ENCODE measurements at regions not wholly inside any gene's neighbourhood (a gene's known extent, or its start where the extent isn't known, plus 50 kb on each side); places are given as distances from the start of the nearest gene placed in this dataset.

DNA sequence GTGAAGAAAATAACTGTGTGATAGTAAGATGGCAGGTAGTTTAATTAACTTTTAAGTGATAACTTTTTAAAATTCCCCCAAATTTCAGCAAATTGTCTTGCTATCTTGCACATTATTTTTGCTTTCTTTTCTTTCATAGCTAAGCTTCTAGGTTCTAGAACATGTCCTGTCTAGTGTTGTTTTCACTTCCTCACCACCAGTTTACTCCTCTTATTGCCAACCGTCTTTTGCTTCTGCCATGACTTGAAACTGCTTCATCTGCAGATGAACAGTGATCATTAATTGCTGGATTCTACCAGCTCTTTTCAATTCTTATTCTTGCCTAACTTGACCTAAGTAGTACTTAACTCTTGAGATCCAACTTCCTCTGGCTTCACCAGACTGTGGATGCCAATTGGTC, 137.8 kb downstream of the CENPW start:
- 40 to 100% (median 87%) methylated on average over 1 of the region's 1 CpG; no CpG with 5 or more reads in 3 of the 10 experiments for WGBS, 10 experiments
- no peak for ATAC-seq (replicated peaks in 6 of 8)
- in situ Hi-C loops (cut with MboI; ENCODE audit: low pct_unique_long_range_greater_than_20kb in 2 of 9, low sequenced_read_pairs in 9 of 9, unreplicated experiment in 9 of 9), result no loop called here

DNA sequence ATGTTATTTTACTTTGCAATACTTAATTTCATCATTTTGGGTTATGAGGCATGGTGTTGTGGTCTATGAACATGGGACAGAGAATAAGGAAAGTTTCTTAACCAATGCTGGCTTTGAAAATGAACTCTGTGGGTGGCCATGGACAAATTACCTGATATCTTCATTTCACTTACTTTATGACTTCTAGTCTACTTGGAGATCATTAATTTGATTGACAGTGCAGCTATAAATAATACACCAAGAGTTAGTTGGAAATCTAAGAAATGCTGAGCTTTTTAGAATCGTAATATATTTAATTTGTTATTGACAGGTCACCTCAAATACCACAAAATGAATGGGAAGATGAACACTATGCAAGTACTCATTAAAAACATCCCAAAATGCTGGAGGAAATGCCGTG, 140.4 kb downstream of the CENPW start:
- no peak for ATAC-seq (replicated peaks in 6 of 8)
- in situ Hi-C loops (cut with MboI; ENCODE audit: low pct_unique_long_range_greater_than_20kb in 2 of 9, low sequenced_read_pairs in 9 of 9, unreplicated experiment in 9 of 9), result no loop called here
- no peak overlapping the region for H3K4me3 ChIP-seq
- no peak overlapping the region for H3K27ac ChIP-seq
- no peaks in the 10 kb centered on the region for H3K4me1 ChIP-seq (replicated peaks in 1 of 2)
- WGBS, 10 experiments, result 17 to 100% (median 85%) methylated on average over 1 to 2 of the region's 2 CpGs

More for the DNA sequence above, 137.8 kb downstream of the CENPW start:
- Histone ChIP-seq H3K4me1 (replicated peaks in 1 of 2) (no peaks in the 10 kb centered on the region), H3K4me3 (no peak overlapping the region), H3K27ac (no peak overlapping the region)

- 67 to 100% (median 93%) methylated on average over 1 of the region's 1 CpG; no CpG with 5 or more reads in 6 of the 10 experiments for WGBS, 10 experiments
- in situ Hi-C loops (cut with MboI; ENCODE audit: low pct_unique_long_range_greater_than_20kb in 2 of 9, low sequenced_read_pairs in 9 of 9, unreplicated experiment in 9 of 9), result no loop called here
- Histone ChIP-seq H3K4me1 (replicated peaks in 1 of 2) (no peaks in the 10 kb centered on the region), H3K27ac (no peak overlapping the region), H3K4me3 (no peak overlapping the region)
- no peak for ATAC-seq (replicated peaks in 6 of 8)
Observed at GRCh38 chr6:126481319-126481718, 141.4 kb downstream of the CENPW start.

- WGBS, 10 experiments, result 47 to 100% (median 94%) methylated on average over 1 to 9 of the region's 9 CpGs; no CpG with 5 or more reads in 1 of the 10 experiments
- in situ Hi-C loops (cut with MboI; ENCODE audit: low pct_unique_long_range_greater_than_20kb in 2 of 9, low sequenced_read_pairs in 9 of 9, unreplicated experiment in 9 of 9), result loop anchor here in 1 of 9 experiments (25.0 kb wide), 1 partner anchor 317 kb away; no protein-coding TSS in a partner anchor
- Histone ChIP-seq H3K27ac (no peak overlapping the region), H3K4me1 (replicated peaks in 1 of 2) (no peaks in the 10 kb centered on the region), H3K4me3 (no peak overlapping the region)
- peak in 1 of 8 experiments; percentile 65 for ATAC-seq (replicated peaks in 6 of 8)
Observed at GRCh38 chr6:126504792-126505191, 164.9 kb downstream of the CENPW start.

GRCh38 chr6:126513198-126513597, 173.3 kb downstream of the CENPW start:
- ATAC-seq (replicated peaks in 6 of 8), result no peak
- Histone ChIP-seq H3K27ac (no peak overlapping the region), H3K4me1 (replicated peaks in 1 of 2) (no peaks in the 10 kb centered on the region), H3K4me3 (no peak overlapping the region)
- 30 to 89% (median 57%) methylated on average over 1 of the region's 1 CpG; no CpG with 5 or more reads in 1 of the 10 experiments for WGBS, 10 experiments
- in situ Hi-C loops (cut with MboI; ENCODE audit: low pct_unique_long_range_greater_than_20kb in 2 of 9, low sequenced_read_pairs in 9 of 9, unreplicated experiment in 9 of 9), result loop anchor here in 1 of 9 experiments (25.0 kb wide), 1 partner anchor 326 kb away; no protein-coding TSS in a partner anchor

DNA sequence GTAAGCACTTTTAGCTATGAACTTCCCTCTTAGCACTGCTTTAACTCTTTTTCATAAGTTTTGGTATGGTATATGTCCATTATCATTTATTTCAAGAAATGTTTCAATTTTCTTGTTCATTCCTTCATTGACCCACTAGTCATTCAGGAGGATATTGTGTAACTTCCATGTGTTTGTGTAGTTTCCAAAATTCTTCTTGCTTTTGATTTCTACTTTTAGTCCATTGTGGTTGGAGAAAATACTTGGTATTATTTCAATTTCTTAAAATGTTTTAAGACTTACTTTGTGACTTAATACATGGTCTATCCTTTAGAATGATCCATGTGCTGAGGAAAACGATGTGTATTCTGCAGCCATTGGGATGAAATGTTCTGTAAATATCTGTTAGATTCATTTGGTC, 176.5 kb downstream of the CENPW start:
- Histone ChIP-seq H3K4me1 (replicated peaks in 1 of 2) (no peaks in the 10 kb centered on the region), H3K4me3 (no peak overlapping the region), H3K27ac (no peak overlapping the region)
- in situ Hi-C loops (cut with MboI; ENCODE audit: low pct_unique_long_range_greater_than_20kb in 2 of 9, low sequenced_read_pairs in 9 of 9, unreplicated experiment in 9 of 9), result loop anchor here in 1 of 9 experiments (25.0 kb wide), 1 partner anchor 329 kb away; no protein-coding TSS in a partner anchor
- no peak for ATAC-seq (replicated peaks in 6 of 8)
- 0 to 100% (median 59%) methylated on average over 1 of the region's 1 CpG for WGBS, 10 experiments

- peak in 1 of 8 experiments; percentile 43 for ATAC-seq (replicated peaks in 6 of 8)
- Histone ChIP-seq H3K4me3 (no peak overlapping the region), H3K27ac (no peak overlapping the region), H3K4me1 (replicated peaks in 1 of 2) (peaks cover 3 to 20% of the 10 kb centered on the region in 2 donors)
- 0 to 56% (median 17%) methylated on average over 1 to 2 of the region's 2 CpGs; no CpG with 5 or more reads in 1 of the 10 experiments for WGBS, 10 experiments
- in situ Hi-C loops (cut with MboI; ENCODE audit: low pct_unique_long_range_greater_than_20kb in 2 of 9, low sequenced_read_pairs in 9 of 9, unreplicated experiment in 9 of 9), result loop anchor here in 1 of 9 experiments (25.0 kb wide), 1 partner anchor 338 kb away; no protein-coding TSS in a partner anchor
Observed at GRCh38 chr6:126524811-126525326, 185.0 kb downstream of the CENPW start.

DNA sequence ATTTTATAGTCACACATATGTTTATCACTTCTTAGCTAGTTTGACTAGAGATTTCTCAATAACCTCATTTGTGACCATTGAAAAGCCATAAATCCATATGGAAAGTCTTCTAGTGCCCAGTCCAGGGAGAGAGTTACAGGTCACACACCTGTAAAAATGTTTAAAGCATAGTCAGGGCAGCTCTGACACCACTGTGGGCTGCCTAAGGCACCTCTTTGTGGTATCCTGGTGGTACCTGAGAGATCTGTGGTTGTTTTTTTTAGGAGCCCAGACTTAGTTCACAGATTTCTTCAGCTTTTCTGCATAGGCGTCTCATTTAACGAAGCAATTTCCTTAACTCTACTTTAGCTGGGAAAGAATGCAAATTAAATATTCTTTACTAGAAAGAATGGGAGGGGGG, 186.6 kb downstream of the CENPW start:
- Histone ChIP-seq H3K4me3 (no peak overlapping the region), H3K27ac (no peak overlapping the region), H3K4me1 (replicated peaks in 1 of 2) (peaks cover 3 to 20% of the 10 kb centered on the region in 2 donors)
- 79 to 100% (median 100%) methylated on average over 1 to 2 of the region's 2 CpGs; no CpG with 5 or more reads in 4 of the 10 experiments for WGBS, 10 experiments
- ATAC-seq (replicated peaks in 6 of 8), result no peak
- in situ Hi-C loops (cut with MboI; ENCODE audit: low pct_unique_long_range_greater_than_20kb in 2 of 9, low sequenced_read_pairs in 9 of 9, unreplicated experiment in 9 of 9), result no loop called here

DNA sequence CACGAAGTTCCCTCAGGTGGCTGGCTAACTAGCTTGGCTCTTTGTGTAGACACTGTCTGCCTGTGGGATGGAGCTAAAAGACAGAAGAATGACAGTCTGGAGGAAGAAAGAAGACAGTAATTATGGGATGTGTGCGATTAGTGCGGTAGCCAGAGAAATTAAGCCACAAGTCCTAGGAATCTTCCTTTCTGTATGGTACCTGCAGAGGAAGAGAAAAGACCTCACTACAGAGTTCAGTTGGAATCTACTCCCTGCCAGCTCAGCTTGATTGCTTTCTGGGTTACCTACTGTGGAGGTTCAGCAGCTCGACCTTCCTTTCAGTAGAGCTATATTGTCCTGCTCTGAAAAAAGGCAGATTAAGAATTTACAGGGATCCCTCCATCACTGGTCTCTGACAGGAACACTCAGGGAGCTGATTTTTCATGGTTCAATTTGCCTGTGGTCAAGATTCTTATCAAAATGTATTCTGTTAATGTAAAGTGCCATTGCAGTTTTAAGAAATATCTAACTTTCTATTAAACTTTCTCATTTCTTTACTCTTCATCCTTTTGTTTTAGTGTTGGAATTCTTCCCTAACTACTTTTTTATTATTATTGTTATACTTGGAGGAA, 187.2 kb downstream of the CENPW start:
- no peak for ATAC-seq (replicated peaks in 6 of 8)
- H3K4me3 ChIP-seq, result no peak overlapping the region

GRCh38 chr6:126529637-126530362, 189.9 kb downstream of the CENPW start:
- Histone ChIP-seq H3K27ac (no peak overlapping the region), H3K4me1 (replicated peaks in 1 of 2) (peaks cover 3 to 17% of the 10 kb centered on the region in 2 donors), H3K4me3 (no peak overlapping the region)
- in situ Hi-C loops (cut with MboI; ENCODE audit: low pct_unique_long_range_greater_than_20kb in 2 of 9, low sequenced_read_pairs in 9 of 9, unreplicated experiment in 9 of 9), result no loop called here
- no peak for ATAC-seq (replicated peaks in 6 of 8)
- 50 to 100% (median 71%) methylated on average over 1 to 2 of the region's 2 CpGs for WGBS, 10 experiments

More for the DNA sequence above, 187.2 kb downstream of the CENPW start:
- in situ Hi-C loops (cut with MboI; ENCODE audit: low pct_unique_long_range_greater_than_20kb in 2 of 9, low sequenced_read_pairs in 9 of 9, unreplicated experiment in 9 of 9), result no loop called here
- WGBS, 10 experiments, result 0 to 72% (median 57%) methylated on average over 1 to 4 of the region's 4 CpGs; no CpG with 5 or more reads in 1 of the 10 experiments
- H3K27ac ChIP-seq, result no peak overlapping the region
- H3K4me1 ChIP-seq (replicated peaks in 1 of 2), result peaks cover 3 to 20% of the 10 kb centered on the region in 2 donors

- in situ Hi-C loops (cut with MboI; ENCODE audit: low pct_unique_long_range_greater_than_20kb in 2 of 9, low sequenced_read_pairs in 9 of 9, unreplicated experiment in 9 of 9), result no loop called here
- H3K4me3 ChIP-seq, result no peak overlapping the region
- H3K27ac ChIP-seq, result no peak overlapping the region
- H3K4me1 ChIP-seq (replicated peaks in 1 of 2), result peaks cover 5 to 11% of the 10 kb centered on the region in 2 donors
- ATAC-seq (replicated peaks in 6 of 8), result no peak
Observed at GRCh38 chr6:126530775-126531174, 190.9 kb downstream of the CENPW start.

- in situ Hi-C loops (cut with MboI; ENCODE audit: low pct_unique_long_range_greater_than_20kb in 2 of 9, low sequenced_read_pairs in 9 of 9, unreplicated experiment in 9 of 9), result no loop called here
- H3K4me3 ChIP-seq, result no peak overlapping the region
- H3K4me1 ChIP-seq (replicated peaks in 1 of 2), result peaks cover 8 to 9% of the 10 kb centered on the region in 2 donors
- ATAC-seq (replicated peaks in 6 of 8), result no peak
- no peak overlapping the region for H3K27ac ChIP-seq
Observed at GRCh38 chr6:126531286-126531685, 191.4 kb downstream of the CENPW start.

- 43 to 86% (median 80%) methylated on average over 1 of the region's 1 CpG; no CpG with 5 or more reads in 3 of the 10 experiments for WGBS, 10 experiments
- ATAC-seq (replicated peaks in 6 of 8), result peak in 2 of 8 experiments; percentile 28 to 61
- peaks cover 5% of the 10 kb centered on the region in 2 donors for H3K4me1 ChIP-seq (replicated peaks in 1 of 2)
- H3K4me3 ChIP-seq, result no peak overlapping the region
- in situ Hi-C loops (cut with MboI; ENCODE audit: low pct_unique_long_range_greater_than_20kb in 2 of 9, low sequenced_read_pairs in 9 of 9, unreplicated experiment in 9 of 9), result no loop called here
- no peak overlapping the region for H3K27ac ChIP-seq
Observed at GRCh38 chr6:126531840-126532239, 191.9 kb downstream of the CENPW start.
